H9 (cell line): ENCODE measurements at regions not wholly inside any gene's neighbourhood (a gene's known extent, or its start where the extent isn't known, plus 50 kb on each side); places are given as distances from the start of the nearest gene placed in this dataset.

Experiments used
- DNase-seq: peaks from one replicate; pipeline ENCODE4 v3.0.0-alpha.2; 2017
- H2AFZ ChIP-seq: one replicate; pipeline ENCODE4 v1.6.1; 2013; ENCODE audit warnings: mild to moderate bottlenecking, low read length, control low read depth, moderate library complexity
- H2AK5ac ChIP-seq: 2 replicates; pipeline ENCODE4 v1.6.1; 2013; ENCODE audit warnings: low read length, control low read depth, mixed read lengths; ENCODE audit not compliant: insufficient read length
- H2BK120ac ChIP-seq: one replicate; pipeline ENCODE4 v1.6.1; 2013; ENCODE audit warnings: low read depth, mild to moderate bottlenecking, low read length, control low read depth, inconsistent platforms; ENCODE audit not compliant: poor library complexity, severe bottlenecking
- H2BK12ac ChIP-seq: 2 replicates; pipeline ENCODE4 v1.6.1; 2013; ENCODE audit warnings: low read length, control low read depth, mixed read lengths, low read depth; ENCODE audit not compliant: insufficient read length
- H2BK15ac ChIP-seq: 2 replicates; pipeline ENCODE4 v1.6.1; 2013; ENCODE audit warnings: low read depth, low read length, control low read depth
- H2BK20ac ChIP-seq: one replicate; pipeline ENCODE4 v1.6.1; 2013; ENCODE audit warnings: low read depth, mild to moderate bottlenecking, low read length, control low read depth, inconsistent platforms; ENCODE audit not compliant: poor library complexity, severe bottlenecking
- H2BK5ac ChIP-seq: 2 replicates; pipeline ENCODE4 v1.6.1; 2013; ENCODE audit warnings: low read length, control low read depth, mixed read lengths; ENCODE audit not compliant: insufficient read length
- H3K14ac ChIP-seq: 2 replicates; pipeline ENCODE4 v1.6.1; 2013; ENCODE audit warnings: low read length, control low read depth; ENCODE audit not compliant: insufficient read depth
- H3K18ac ChIP-seq: 2 replicates; pipeline ENCODE4 v1.6.1; 2013; ENCODE audit warnings: low read depth, mild to moderate bottlenecking, mixed read lengths, low read length, control low read depth; ENCODE audit not compliant: insufficient read length
- H3K23ac ChIP-seq: 2 replicates; pipeline ENCODE4 v1.6.1; 2013; ENCODE audit warnings: low read length, control low read depth, mixed read lengths, low read depth; ENCODE audit not compliant: insufficient read length
- H3K23me2 ChIP-seq: 2 replicates; pipeline ENCODE4 v1.6.1; 2013; ENCODE audit warnings: low read depth, mild to moderate bottlenecking, mixed read lengths, low read length, control low read depth; ENCODE audit not compliant: insufficient read length, poor library complexity, severe bottlenecking
- H3K27ac ChIP-seq: 2 replicates; pipeline ENCODE4 v1.5.1; 2013; ENCODE audit warnings: low read length, control low read depth, mixed read lengths, low read depth; ENCODE audit not compliant: insufficient read length
- H3K27me3 ChIP-seq: 2 replicates; pipeline ENCODE4 v1.6.1; 2013; ENCODE audit warnings: low read length, control low read depth, inconsistent platforms; ENCODE audit not compliant: insufficient read depth
- H3K4ac ChIP-seq: 2 replicates; pipeline ENCODE4 v1.6.1; 2013; ENCODE audit warnings: low read depth, mild to moderate bottlenecking, control low read depth, inconsistent platforms, low read length, moderate library complexity
- H3K4me1 ChIP-seq: 2 replicates; pipeline ENCODE4 v1.6.1; 2013; ENCODE audit warnings: low read length, control low read depth, inconsistent platforms; ENCODE audit not compliant: insufficient read depth
- H3K4me2 ChIP-seq: 2 replicates; pipeline ENCODE4 v1.6.1; 2013; ENCODE audit warnings: low read length, control low read depth, mixed read lengths; ENCODE audit not compliant: insufficient read length, insufficient read depth
- H3K56ac ChIP-seq: 2 replicates; pipeline ENCODE4 v1.6.1; 2013; ENCODE audit warnings: low read depth, mild to moderate bottlenecking, mixed read lengths, low read length, control low read depth; ENCODE audit not compliant: insufficient read length
- H3K79me1 ChIP-seq: 2 replicates; pipeline ENCODE4 v1.6.1; 2013; ENCODE audit warnings: low read depth, mild to moderate bottlenecking, moderate library complexity, low read length, control low read depth, inconsistent platforms; ENCODE audit not compliant: insufficient read depth, poor library complexity, severe bottlenecking
- H3K79me2 ChIP-seq: 2 replicates; pipeline ENCODE4 v1.6.1; 2013; ENCODE audit warnings: low read length, control low read depth, inconsistent platforms; ENCODE audit not compliant: insufficient read depth
- H3K9ac ChIP-seq: 2 replicates; pipeline ENCODE4 v1.6.1; 2013; ENCODE audit warnings: low read length, control low read depth, mixed read lengths; ENCODE audit not compliant: insufficient read length; ENCODE audit errors: extremely low read depth
- H3K9me3 ChIP-seq: one replicate; pipeline ENCODE4 v1.6.1; 2013; ENCODE audit warnings: low read depth, low read length, inconsistent platforms; ENCODE audit not compliant: control insufficient read depth
- H3T11ph ChIP-seq: one replicate; pipeline ENCODE4 v1.6.1; 2013; ENCODE audit warnings: mild to moderate bottlenecking, low read length, control low read depth, inconsistent platforms
- H4K20me1 ChIP-seq: one replicate; pipeline ENCODE4 v1.6.1; 2013; ENCODE audit not compliant: control insufficient read depth, insufficient read length, insufficient read depth
- H4K5ac ChIP-seq: 2 replicates; pipeline ENCODE4 v1.6.1; 2013; ENCODE audit warnings: low read depth, mild to moderate bottlenecking, mixed read lengths, low read length, control low read depth; ENCODE audit not compliant: insufficient read length
- H4K8ac ChIP-seq: replicated peaks from 2 replicates; pipeline ENCODE4 v1.6.1; 2013; ENCODE audit warnings: low read length, control low read depth, mixed read lengths, low read depth; ENCODE audit not compliant: insufficient read length
- H4K91ac ChIP-seq: 2 replicates; pipeline ENCODE4 v1.6.1; 2013; ENCODE audit warnings: low read depth, mild to moderate bottlenecking, moderate library complexity, mixed read lengths, low read length, control low read depth; ENCODE audit not compliant: insufficient read length
- H3K27ac Mint-ChIP-seq, 3 experiments: 2 replicates in 2 of 3; 3 replicates in 1 of 3; pipeline ENCODE4 v1.8.0; 2020 to 2021; ENCODE audit warnings: mixed read lengths in 3 of 3, mild to moderate bottlenecking in 1 of 3, moderate library complexity in 1 of 3
- H3K27me3 Mint-ChIP-seq: 2 replicates; pipeline ENCODE4 v1.8.0; 2021; ENCODE audit warnings: low read depth, mild to moderate bottlenecking, moderate library complexity, mixed read lengths
- H3K36me3 Mint-ChIP-seq, 3 experiments: 2 replicates in 2 of 3; 3 replicates in 1 of 3; pipeline ENCODE4 v1.8.0; 2020 to 2021; ENCODE audit warnings: low read depth in 3 of 3, mixed read lengths in 3 of 3; ENCODE audit not compliant: insufficient read depth in 1 of 3
- H3K4me1 Mint-ChIP-seq, 2 experiments: 2 replicates each; pipeline ENCODE4 v1.8.0; 2020; ENCODE audit warnings: mixed read lengths in 2 of 2
- H3K4me3 Mint-ChIP-seq, 2 experiments: 2 replicates in 1 of 2; 3 replicates in 1 of 2; pipeline ENCODE4 v1.8.0; 2020 to 2021; ENCODE audit warnings: mild to moderate bottlenecking in 2 of 2, mixed read lengths in 2 of 2, moderate library complexity in 1 of 2
- H3K9me3 Mint-ChIP-seq, 2 experiments: 2 replicates in 1 of 2; 3 replicates in 1 of 2; pipeline ENCODE4 v1.8.0; 2020; ENCODE audit warnings: mild to moderate bottlenecking in 2 of 2, mixed read lengths in 2 of 2, moderate library complexity in 1 of 2
- WGBS: extraction: QIAGEN DNeasy Blood & Tissue Kit; methylation state at CpG from one replicate; pipeline ENCODE4 v1.1.7; 2013; ENCODE audit warnings: missing lambda C conversion rate, low lambda C conversion rate, mixed read lengths; ENCODE audit not compliant: insufficient read length; ENCODE audit errors: extremely low coverage; 5-methylcytosine and 5-hydroxymethylcytosine counted together
- TF ChIP-seq, protein P1 (sequence below): fragments of 200-600 bp; sonication (generic); conservative IDR thresholded peaks from 3 replicates; pipeline ENCODE4 v1.8.0; 2021; ENCODE audit warnings: antibody characterized with exemption, mild to moderate bottlenecking

GRCh38 chr10:128721963-128722445, 595.8 kb upstream of the MKI67 start:
- no peak overlapping the region for H2BK120ac ChIP-seq
- no peak overlapping the region for H2BK12ac ChIP-seq
- no peak overlapping the region for H3K23ac ChIP-seq
- H4K20me1 ChIP-seq: no peaks in the 10 kb centered on the region
- no peak overlapping the region for H3K56ac ChIP-seq
- Mint-ChIP-seq H3K27ac (peak overlapping the region in 1 of 3 experiments; percentile 44; a peak in 1 of 7 replicates), H3K9me3 (peaks cover 0 to 3% of the 10 kb centered on the region in 2 experiments; a peak in 1 of 5 replicates), H3K36me3 (no peaks in the 10 kb centered on the region), H3K4me1 (peaks cover 10 to 12% of the 10 kb centered on the region in 2 experiments), H3K4me3 (no peak overlapping the region), H3K27me3 (peaks cover 1% of the 10 kb centered on the region; the same call in 1 of the 2 replicates)
- no peak overlapping the region for H4K8ac ChIP-seq
- no peak overlapping the region for H3K9ac ChIP-seq
- no peaks in the 10 kb centered on the region for H3K4me1 ChIP-seq
- no peak overlapping the region for H3K4ac ChIP-seq
- no peak overlapping the region for H4K91ac ChIP-seq
- H3T11ph ChIP-seq: no peak overlapping the region
- H3K79me2 ChIP-seq: no peaks in the 10 kb centered on the region
- H3K79me1 ChIP-seq: no peaks in the 10 kb centered on the region
- DNase-seq: no peak
- no peak overlapping the region for H2BK5ac ChIP-seq
- no peak overlapping the region for H2BK20ac ChIP-seq
- TF ChIP-seq, protein P1, sequence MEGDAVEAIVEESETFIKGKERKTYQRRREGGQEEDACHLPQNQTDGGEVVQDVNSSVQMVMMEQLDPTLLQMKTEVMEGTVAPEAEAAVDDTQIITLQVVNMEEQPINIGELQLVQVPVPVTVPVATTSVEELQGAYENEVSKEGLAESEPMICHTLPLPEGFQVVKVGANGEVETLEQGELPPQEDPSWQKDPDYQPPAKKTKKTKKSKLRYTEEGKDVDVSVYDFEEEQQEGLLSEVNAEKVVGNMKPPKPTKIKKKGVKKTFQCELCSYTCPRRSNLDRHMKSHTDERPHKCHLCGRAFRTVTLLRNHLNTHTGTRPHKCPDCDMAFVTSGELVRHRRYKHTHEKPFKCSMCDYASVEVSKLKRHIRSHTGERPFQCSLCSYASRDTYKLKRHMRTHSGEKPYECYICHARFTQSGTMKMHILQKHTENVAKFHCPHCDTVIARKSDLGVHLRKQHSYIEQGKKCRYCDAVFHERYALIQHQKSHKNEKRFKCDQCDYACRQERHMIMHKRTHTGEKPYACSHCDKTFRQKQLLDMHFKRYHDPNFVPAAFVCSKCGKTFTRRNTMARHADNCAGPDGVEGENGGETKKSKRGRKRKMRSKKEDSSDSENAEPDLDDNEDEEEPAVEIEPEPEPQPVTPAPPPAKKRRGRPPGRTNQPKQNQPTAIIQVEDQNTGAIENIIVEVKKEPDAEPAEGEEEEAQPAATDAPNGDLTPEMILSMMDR: no peak
- H2BK15ac ChIP-seq: no peak overlapping the region
- no peak overlapping the region for H2AFZ ChIP-seq
- H3K27ac ChIP-seq: no peak overlapping the region
- H2AK5ac ChIP-seq: no peak overlapping the region
- H4K5ac ChIP-seq: no peak overlapping the region
- no peaks in the 10 kb centered on the region for H3K23me2 ChIP-seq
- H3K4me2 ChIP-seq: no peak overlapping the region
- H3K14ac ChIP-seq: no peak overlapping the region
- no CpG with 5 or more reads among the region's 5 CpGs for WGBS
- H3K27me3 ChIP-seq: no peaks in the 10 kb centered on the region
- H3K18ac ChIP-seq: no peak overlapping the region
- H3K9me3 ChIP-seq: no peaks in the 10 kb centered on the region
